A673 (cell line): ENCODE measurements at regions not wholly inside any gene's neighbourhood (a gene's known extent, or its start where the extent isn't known, plus 50 kb on each side); places are given as distances from the start of the nearest gene placed in this dataset.
"Not testable (repeated sequence)": the region's sequence is repeated elsewhere in the genome, so short reads cannot be mapped to it uniquely, and the experiment has no call there.

Experiments
- BruUV-seq: library from RNA; stranded (reverse); fragments of 400-500 nt; replicated peaks from 2 replicates; lab custom pipeline; 2021; lab: Mats Ljungman, UMichigan
- CTCF ChIA-PET: fragments of 300-600 bp; sonication (Branson Sonifier 250); formaldehyde crosslinking; loops from one replicate; lab custom pipeline; 2022; ENCODE audit warnings: antibody characterized with exemption; lab: Charles Lee
- POLR2A ChIA-PET: fragments of 300-600 bp; sonication (Branson Sonifier 250); formaldehyde crosslinking; loops from one replicate; lab custom pipeline; 2022; ENCODE audit warnings: antibody characterized with exemption; ENCODE audit not compliant: low non-redundant PET; lab: Charles Lee
- DNase-seq: peaks from one replicate; pipeline ENCODE4 v3.0.0-alpha.2; 2015; ENCODE audit warnings: low spot score
- H3K27ac ChIP-seq: fragments of 200-600 bp; sonication (generic); 2 replicates; pipeline ENCODE4 v1.5.1; 2016; ENCODE audit warnings: mixed run types, low read depth, mild to moderate bottlenecking, mixed read lengths, antibody characterized with exemption, low read length; ENCODE audit not compliant: poor library complexity, severe bottlenecking
- H3K27me3 ChIP-seq: fragments of 200-600 bp; sonication (generic); replicated peaks from 2 replicates; pipeline ENCODE4 v1.6.1; 2017; ENCODE audit warnings: mixed run types, low read depth, mild to moderate bottlenecking, mixed read lengths, antibody characterized with exemption, low read length; ENCODE audit not compliant: insufficient read depth, poor library complexity
- H3K36me3 ChIP-seq: fragments of 200-600 bp; sonication (generic); 2 replicates; pipeline ENCODE4 v1.6.1; 2016; ENCODE audit warnings: mixed run types, mild to moderate bottlenecking, mixed read lengths, antibody characterized with exemption, low read length; ENCODE audit not compliant: insufficient read depth, poor library complexity, severe bottlenecking
- H3K4me1 ChIP-seq: fragments of 200-600 bp; sonication (generic); 2 replicates; pipeline ENCODE4 v1.6.1; 2017; ENCODE audit warnings: mixed run types, mild to moderate bottlenecking, mixed read lengths, antibody characterized with exemption, low read length; ENCODE audit not compliant: insufficient read depth, poor library complexity, severe bottlenecking
- H3K4me3 ChIP-seq: fragments of 200-600 bp; sonication (generic); 2 replicates; pipeline ENCODE4 v1.5.1; 2016; ENCODE audit warnings: low read depth, mixed run types, mild to moderate bottlenecking, mixed read lengths, low read length; ENCODE audit not compliant: poor library complexity, severe bottlenecking
- H3K9me3 ChIP-seq: fragments of 200-600 bp; sonication (generic); 2 replicates; pipeline ENCODE4 v1.6.1; 2016; ENCODE audit warnings: mixed run types, low read depth, mild to moderate bottlenecking, mixed read lengths, antibody characterized with exemption, low read length; ENCODE audit not compliant: poor library complexity, severe bottlenecking
- CTCF ChIP-seq: fragments of 300-800, 200-600 bp; sonication (generic); conservative IDR thresholded peaks from 2 replicates; pipeline ENCODE4 v1.5.1; 2017; ENCODE audit warnings: low read depth, mild to moderate bottlenecking, antibody characterized with exemption, low read length, moderate library complexity, mixed read lengths
- EZH2 ChIP-seq: fragments of 200-600 bp; sonication (generic); IDR thresholded peaks from 2 replicates; pipeline ENCODE4 v1.6.1; 2017; ENCODE audit warnings: borderline replicate concordance, low read depth, mild to moderate bottlenecking, mixed read lengths, antibody characterized with exemption, low read length; ENCODE audit not compliant: poor library complexity, severe bottlenecking
- intact Hi-C: fragments of 100-400 bp; cut with micrococcal nuclease; formaldehyde crosslinking; loops from one replicate; pipeline ENCODE4 v1.10.0; 2022; ENCODE audit not compliant: unreplicated experiment

DNA sequence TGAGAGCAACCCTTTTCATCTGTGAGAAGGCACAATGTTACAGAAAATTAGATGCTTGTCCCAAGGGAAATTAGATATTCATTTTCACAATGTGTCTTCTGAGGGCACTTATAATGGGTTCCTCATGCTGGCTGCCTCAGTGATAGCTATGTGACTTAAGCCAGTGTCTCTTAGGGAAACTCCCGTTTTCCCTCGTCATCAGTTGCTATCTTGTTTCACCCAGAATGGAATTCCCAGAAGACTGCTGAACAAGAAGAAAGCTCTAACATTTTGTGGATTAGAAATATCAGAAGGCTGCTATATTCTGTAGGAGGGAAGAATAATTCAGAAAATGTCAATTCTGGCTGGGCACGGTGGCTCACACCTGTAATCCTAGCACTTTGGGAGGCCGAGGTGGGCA lies 67.9 kb upstream of the WDR72 start:
- no TSS peak for BruUV-seq
- H3K27ac ChIP-seq, result no peak overlapping the region
- CTCF ChIA-PET, result no interaction called here
- intact Hi-C loops, result no loop called here
- H3K36me3 ChIP-seq, result no peaks in the 10 kb centered on the region
- H3K4me1 ChIP-seq, result no peaks in the 10 kb centered on the region
- H3K27me3 ChIP-seq, result no peaks in the 10 kb centered on the region
- no peak for DNase-seq
- POLR2A ChIA-PET, result no interaction called here
- TF ChIP-seq CTCF (no peak), EZH2 (no peak)
- H3K4me3 ChIP-seq, result no peak overlapping the region
- H3K9me3 ChIP-seq, result peaks cover 11% of the 10 kb centered on the region

GRCh38 chr15:53811530-53811929 lies 52.1 kb upstream of the WDR72 start:
- CTCF ChIA-PET, result interaction anchor here (0.6 kb wide), 1 partner anchor 1279 kb away, joined by 5 read pairs; no protein-coding TSS in a partner anchor
- no peaks in the 10 kb centered on the region for H3K27me3 ChIP-seq

DNA sequence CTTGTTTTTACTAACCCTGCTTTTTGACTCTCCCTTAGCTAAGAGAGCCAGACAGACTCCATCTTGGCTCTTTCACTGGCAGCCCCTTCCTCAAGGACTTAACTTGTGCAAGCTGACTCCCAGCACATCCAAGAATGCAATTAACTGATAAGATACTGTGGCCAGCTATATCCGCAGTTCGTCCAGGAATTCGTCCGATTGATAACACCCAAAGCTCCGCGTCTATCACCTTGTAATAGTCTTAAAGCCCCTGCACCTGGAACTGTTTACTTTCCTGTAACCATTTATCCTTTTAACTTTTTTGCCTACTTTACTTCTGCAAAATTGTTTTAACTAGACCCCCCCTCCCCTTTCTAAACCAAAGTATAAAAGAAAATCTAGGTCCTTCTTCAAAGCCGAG lies 50.8 kb upstream of the WDR72 start:
- CTCF ChIA-PET, H3K27me3 ChIP-seq, H3K4me3 ChIP-seq, intact Hi-C loops, H3K9me3 ChIP-seq, H3K4me1 ChIP-seq, H3K27ac ChIP-seq, H3K36me3 ChIP-seq, POLR2A ChIA-PET, BruUV-seq, DNase-seq: not testable (repeated sequence)

More at GRCh38 chr15:53811530-53811929, 52.1 kb upstream of the WDR72 start:
- POLR2A ChIA-PET, result no interaction called here
- intact Hi-C loops, result no loop called here
- no peak overlapping the region for H3K4me3 ChIP-seq
- no peaks in the 10 kb centered on the region for H3K36me3 ChIP-seq
- no TSS peak for BruUV-seq
- no peak overlapping the region for H3K27ac ChIP-seq
- peak; percentile 1 for DNase-seq
- TF ChIP-seq CTCF (peak; percentile 34; the same call in 1 of the 2 replicates), EZH2 (no peak)
- H3K4me1 ChIP-seq, result no peaks in the 10 kb centered on the region
- H3K9me3 ChIP-seq, result no peaks in the 10 kb centered on the region
